HG02642 (cell line): ENCODE measurements at regions not wholly inside any gene's neighbourhood (a gene's known extent, or its start where the extent isn't known, plus 50 kb on each side); places are given as distances from the start of the nearest gene placed in this dataset.
"Not testable (repeated sequence)": the region's sequence is repeated elsewhere in the genome, so short reads cannot be mapped to it uniquely, and the experiment has no call there.

ENCODE experiments used
- ATAC-seq: cut with Tn5 transposase; IDR thresholded peaks from one replicate; pipeline ENCODE4 v1.9.1; 2021; ENCODE audit warnings: mild to moderate bottlenecking; ENCODE audit not compliant: unreplicated experiment, poor library complexity

- no peak for ATAC-seq
Measured at GRCh38 chr12:102673606-102674005, 193.2 kb upstream of the IGF1 start.

- ATAC-seq, result not testable (repeated sequence)
Measured at GRCh38 chr12:102672212-102672611, 191.8 kb upstream of the IGF1 start.

GRCh38 chr12:102669056-102669455 is 188.7 kb upstream of the IGF1 start:
- ATAC-seq, result no peak

- not testable (repeated sequence) for ATAC-seq
Measured at GRCh38 chr12:102666176-102666575, 185.8 kb upstream of the IGF1 start.

- ATAC-seq, result no peak
Measured at GRCh38 chr12:102659200-102659911, 179.0 kb upstream of the IGF1 start.

GRCh38 chr12:102653406-102653805 is 173.0 kb upstream of the IGF1 start:
- no peak for ATAC-seq

- ATAC-seq, result no peak
Measured at GRCh38 chr12:102652645-102653313, 172.4 kb upstream of the IGF1 start.

- ATAC-seq, result no peak
Measured at GRCh38 chr12:102645968-102646367, 165.6 kb upstream of the IGF1 start.

- ATAC-seq, result no peak
Measured at GRCh38 chr12:102643879-102644575, 163.7 kb upstream of the IGF1 start.

- no peak for ATAC-seq
Measured at GRCh38 chr12:102642199-102642598, 161.8 kb upstream of the IGF1 start.

GRCh38 chr12:102640658-102641057 is 160.3 kb upstream of the IGF1 start:
- not testable (repeated sequence) for ATAC-seq

- no peak for ATAC-seq
Measured at GRCh38 chr12:102638777-102639176, 158.4 kb upstream of the IGF1 start.

GRCh38 chr12:102633981-102634605 is 153.7 kb upstream of the IGF1 start:
- no peak for ATAC-seq

- ATAC-seq, result no peak
Measured at GRCh38 chr12:102631274-102631673, 150.9 kb upstream of the IGF1 start.

GRCh38 chr12:102629262-102629888 is 149.0 kb upstream of the IGF1 start:
- no peak for ATAC-seq

GRCh38 chr12:102625819-102626218 is 145.5 kb upstream of the IGF1 start:
- ATAC-seq, result no peak

- no peak for ATAC-seq
Measured at GRCh38 chr12:102622618-102623017, 142.3 kb upstream of the IGF1 start.

GRCh38 chr12:102618197-102618877 is 138.0 kb upstream of the IGF1 start:
- no peak for ATAC-seq

GRCh38 chr12:102616692-102617091 is 136.3 kb upstream of the IGF1 start:
- no peak for ATAC-seq

- ATAC-seq, result no peak
Measured at GRCh38 chr12:102611995-102612394, 131.6 kb upstream of the IGF1 start.
